HG03342 (cell line): ENCODE measurements at regions not wholly inside any gene's neighbourhood (a gene's known extent, or its start where the extent isn't known, plus 50 kb on each side); places are given as distances from the start of the nearest gene placed in this dataset.
"Not testable (repeated sequence)": the region's sequence is repeated elsewhere in the genome, so short reads cannot be mapped to it uniquely, and the experiment has no call there.

Experiments
- ATAC-seq: cut with Tn5 transposase; IDR thresholded peaks from one replicate; pipeline ENCODE4 v1.9.1; 2021; ENCODE audit warnings: mild to moderate bottlenecking, moderate library complexity; ENCODE audit not compliant: unreplicated experiment

DNA sequence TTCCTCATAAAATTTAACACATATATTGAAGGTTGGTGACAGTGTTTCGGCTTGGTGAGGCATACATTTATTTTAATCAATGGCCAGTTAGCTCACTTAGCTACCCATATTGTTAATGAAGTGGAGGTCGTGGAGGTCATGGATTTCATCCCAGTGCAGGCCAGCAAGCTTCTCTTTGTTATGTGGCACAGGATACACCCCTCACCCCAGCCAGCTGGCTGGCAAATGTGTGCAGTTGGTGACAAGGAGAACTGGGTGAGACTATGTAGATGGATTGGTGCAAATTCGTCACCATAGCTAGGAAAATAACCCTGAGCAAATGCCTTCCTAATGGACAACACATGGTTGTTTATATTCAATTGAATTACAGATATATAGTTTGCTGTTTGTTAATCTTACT is 50.5 kb upstream of the FOXP2 start:
- no peak for ATAC-seq

GRCh38 chr7:114363292-114363691 is 51.3 kb upstream of the FOXP2 start:
- ATAC-seq: no peak

- no peak for ATAC-seq
Measured at GRCh38 chr7:114358911-114359310, 55.7 kb upstream of the FOXP2 start.

GRCh38 chr7:114356133-114356532 is 58.5 kb upstream of the FOXP2 start:
- no peak for ATAC-seq

GRCh38 chr7:114354306-114354705 is 60.3 kb upstream of the FOXP2 start:
- no peak for ATAC-seq

DNA sequence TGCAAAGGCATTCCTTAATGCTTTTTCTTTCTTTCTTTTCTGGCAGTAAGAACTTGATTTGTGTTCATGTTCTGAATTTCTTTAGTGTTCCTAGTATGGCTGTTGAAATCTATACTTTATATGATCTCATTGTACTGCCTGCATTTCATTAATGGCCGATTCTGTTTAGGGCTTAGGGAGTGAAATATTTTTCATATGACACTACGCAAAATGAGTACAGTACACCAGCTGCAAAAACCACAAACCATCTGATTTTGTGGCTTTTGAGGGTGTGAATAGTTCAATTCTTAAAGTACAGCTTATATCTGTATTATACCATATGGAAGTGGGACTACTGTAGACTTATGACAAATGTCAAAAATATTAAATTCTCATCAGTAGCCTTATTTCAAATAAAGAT is 69.1 kb upstream of the FOXP2 start:
- no peak for ATAC-seq

- ATAC-seq: no peak
Measured at GRCh38 chr7:114343949-114344708, 70.5 kb upstream of the FOXP2 start.

DNA sequence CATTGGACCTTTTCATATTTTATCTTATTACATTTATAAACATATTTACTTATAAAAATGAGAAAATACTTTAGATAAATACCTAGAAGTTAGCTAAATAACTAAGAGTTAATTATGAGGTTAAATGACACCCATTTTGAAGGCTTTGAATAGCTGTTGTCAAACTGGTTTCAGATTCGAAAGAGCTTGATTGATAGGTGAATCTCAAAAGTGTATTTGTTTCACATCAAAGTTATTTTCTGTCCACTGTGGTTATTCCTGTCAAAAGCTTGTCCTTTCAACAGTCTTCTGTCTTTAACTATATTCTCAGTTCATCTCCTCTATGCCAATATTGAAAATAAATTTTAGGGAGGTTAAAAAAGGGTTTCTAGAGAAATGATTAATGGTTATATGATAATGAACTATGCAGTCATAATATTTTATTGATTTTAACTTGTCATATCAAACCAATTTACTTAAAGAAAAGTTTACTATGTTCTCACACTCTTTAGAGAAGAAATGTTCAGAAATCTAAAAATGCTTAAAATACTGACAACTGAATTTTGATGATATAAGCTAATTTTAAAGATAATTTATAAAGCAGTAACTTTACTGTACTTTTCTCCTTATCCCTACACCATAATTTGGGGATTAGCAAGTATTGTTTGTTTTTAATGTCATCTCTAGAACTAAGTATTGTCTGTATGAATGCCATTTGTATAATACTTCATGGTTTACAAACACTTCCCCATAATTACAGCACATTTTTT is 72.0 kb upstream of the FOXP2 start:
- no peak for ATAC-seq

DNA sequence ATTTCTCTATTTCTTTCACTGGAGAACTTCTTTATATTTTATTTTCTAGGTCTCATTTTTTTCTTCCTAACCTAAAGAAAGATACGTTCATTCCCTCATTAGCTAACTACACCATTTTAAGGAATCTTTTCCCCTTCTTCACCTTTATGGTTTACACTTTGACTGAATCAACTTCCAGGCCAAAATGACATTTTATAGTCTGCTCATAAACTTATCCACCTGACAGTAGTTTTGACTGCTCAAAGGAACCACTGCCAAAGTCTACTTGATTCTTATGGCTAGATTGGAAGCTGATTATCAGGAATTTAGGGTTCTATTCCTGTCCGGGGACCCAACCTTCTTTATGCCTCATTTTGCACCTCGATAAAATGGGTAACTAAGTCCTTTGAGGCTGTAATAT is 73.0 kb upstream of the FOXP2 start:
- ATAC-seq: no peak

DNA sequence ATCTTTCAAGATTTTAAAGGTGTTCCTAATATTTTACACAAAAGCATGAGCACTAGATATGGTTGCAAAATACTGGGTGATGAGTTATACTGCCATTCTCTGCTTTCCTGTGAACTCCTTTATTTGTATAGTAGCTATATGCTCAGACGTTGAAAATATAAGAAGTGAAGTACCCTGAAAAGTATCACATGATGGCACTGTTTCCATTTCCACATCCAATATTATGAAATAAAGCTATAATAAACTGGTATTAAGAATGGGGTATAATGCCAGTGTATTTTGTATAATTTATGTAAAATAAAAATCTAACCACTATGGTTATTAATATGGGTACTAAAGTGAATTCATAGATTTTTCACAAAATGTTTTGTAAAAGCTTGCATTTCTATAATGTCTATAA is 79.6 kb upstream of the FOXP2 start:
- ATAC-seq: no peak

GRCh38 chr7:114329458-114329857 is 85.2 kb upstream of the FOXP2 start:
- ATAC-seq: not testable (repeated sequence)

GRCh38 chr7:114317450-114318098 is 97.0 kb upstream of the FOXP2 start:
- ATAC-seq: no peak

GRCh38 chr7:114312649-114313048 is 102.0 kb upstream of the FOXP2 start:
- ATAC-seq: no peak

DNA sequence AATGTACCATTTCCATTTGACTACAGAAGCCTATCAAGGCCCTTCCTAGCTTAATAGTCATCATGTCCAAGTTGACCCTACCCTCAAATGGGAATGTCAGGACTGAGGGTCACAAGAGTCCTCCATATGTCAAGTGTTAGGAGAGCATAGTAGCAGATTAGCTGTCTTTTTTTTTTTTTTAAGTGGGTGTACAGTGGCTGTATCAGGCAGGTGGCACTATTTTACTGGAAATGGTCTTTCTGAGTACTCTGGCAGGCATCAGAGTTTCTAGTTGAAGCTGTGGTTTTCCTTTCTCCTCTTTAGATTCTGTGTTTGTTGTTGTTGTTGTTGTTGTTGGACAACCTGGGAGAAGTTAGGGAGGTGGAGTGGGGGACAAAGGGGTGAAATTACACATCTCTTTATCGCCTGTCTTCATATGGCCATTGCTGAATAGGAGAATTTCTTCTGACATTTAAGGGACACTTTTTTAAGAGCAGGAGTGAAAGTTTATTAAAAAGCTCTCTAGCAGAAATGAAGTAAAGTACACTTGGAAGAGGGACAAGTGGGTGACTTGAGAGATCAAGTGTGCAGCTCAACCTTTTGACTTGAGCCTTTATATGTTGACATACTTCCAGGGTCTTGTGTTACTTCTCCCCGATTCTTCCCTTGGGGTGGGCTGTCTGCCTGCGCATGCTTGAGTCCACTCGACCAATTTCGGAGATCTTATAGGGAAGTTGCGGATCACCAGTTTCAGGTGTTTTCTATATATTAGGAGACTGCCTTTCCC is 104.1 kb upstream of the FOXP2 start:
- no peak for ATAC-seq

DNA sequence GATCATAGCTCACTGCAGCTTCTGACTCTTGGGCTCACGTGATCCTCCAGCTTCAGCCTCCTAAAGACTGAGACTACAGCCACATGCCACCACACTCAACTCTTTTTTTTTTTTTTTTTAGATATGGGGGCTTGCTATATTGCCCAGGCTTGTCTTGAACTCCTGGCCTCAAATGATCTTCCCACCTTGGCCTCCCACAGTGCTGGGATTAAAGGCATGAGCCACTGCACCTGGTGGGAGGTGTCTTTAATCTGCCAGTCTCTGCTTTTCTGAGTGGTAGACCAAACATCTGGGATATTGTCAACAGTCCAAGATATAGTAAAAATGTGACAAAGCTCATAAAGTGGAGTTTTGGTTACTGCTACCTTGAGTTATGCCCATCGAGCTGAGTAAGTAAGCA is 104.9 kb upstream of the FOXP2 start:
- no peak for ATAC-seq

- ATAC-seq: no peak
Measured at GRCh38 chr7:114303301-114303700, 111.3 kb upstream of the FOXP2 start.

- no peak for ATAC-seq
Measured at GRCh38 chr7:114302858-114303257, 111.8 kb upstream of the FOXP2 start.

DNA sequence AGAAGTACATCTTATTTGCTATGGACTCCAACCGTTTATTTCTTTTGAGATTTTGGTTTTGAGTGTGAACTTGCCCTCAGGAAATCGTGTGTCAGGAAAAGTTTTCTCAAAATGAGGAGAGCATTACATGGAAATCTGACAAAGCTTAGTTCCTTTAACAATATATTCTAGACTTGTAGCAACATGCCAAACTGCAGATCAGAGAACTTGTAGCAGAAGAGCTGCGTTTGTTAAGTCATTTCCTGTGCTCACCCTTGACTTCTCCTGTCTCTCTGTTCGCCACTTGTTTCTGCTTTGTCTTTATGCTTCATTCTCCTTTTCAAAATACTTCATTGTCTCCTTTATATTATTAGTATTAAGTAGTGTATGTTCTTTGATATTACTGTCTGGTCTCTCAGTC is 116.6 kb upstream of the FOXP2 start:
- no peak for ATAC-seq

GRCh38 chr7:114297121-114297520 is 117.5 kb upstream of the FOXP2 start:
- no peak for ATAC-seq

DNA sequence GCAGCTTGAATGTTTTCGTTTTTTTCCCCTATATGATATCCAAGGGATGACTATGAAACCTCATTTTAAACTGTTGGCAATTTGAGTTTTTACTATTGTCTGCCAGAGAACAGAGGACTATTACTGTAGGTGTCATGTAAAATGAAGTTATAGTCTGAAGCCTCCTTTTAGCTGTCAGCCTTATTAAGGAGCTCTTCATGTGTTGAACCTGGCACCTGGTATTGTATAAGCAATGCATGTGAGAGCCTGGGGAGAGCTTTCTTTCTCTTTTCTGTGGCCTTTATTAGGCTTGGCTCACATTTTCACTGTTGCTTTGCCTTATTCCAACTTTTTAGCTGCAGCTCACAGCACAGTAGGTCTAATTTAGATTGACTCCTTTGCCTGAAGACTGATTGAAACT is 119.1 kb upstream of the FOXP2 start:
- no peak for ATAC-seq

DNA sequence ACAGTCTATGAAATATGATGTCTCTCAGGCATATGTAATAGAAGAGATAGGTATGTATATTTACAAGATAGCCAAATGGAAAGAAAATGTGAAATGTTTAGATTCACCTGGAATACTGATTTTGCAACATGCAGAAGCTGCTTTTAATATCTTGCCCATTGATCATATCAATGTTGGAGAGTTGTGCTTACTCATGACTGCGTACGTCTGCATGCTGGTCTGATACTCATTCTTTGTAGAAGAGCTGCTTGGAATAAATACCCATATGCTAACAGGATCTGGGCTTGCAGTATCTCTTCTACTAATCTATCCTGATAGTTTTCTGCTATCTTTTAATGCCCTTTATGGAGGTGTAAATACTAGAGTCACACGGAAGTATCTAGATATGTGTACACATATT is 120.6 kb upstream of the FOXP2 start:
- ATAC-seq: no peak
